Thymus (tissue), 11 donors: ENCODE measurements at regions not wholly inside any gene's neighbourhood (a gene's known extent, or its start where the extent isn't known, plus 50 kb on each side); places are given as distances from the start of the nearest gene placed in this dataset.
"Not testable (repeated sequence)": the region's sequence is repeated elsewhere in the genome, so short reads cannot be mapped to it uniquely, and the experiment has no call there.

Experiments
- DNase-seq, 9 donors: peaks; one replicate each; pipeline ENCODE4 v3.0.0-alpha.2; 2013; ENCODE audit warnings: low spot score in 9 of 9, low read depth in 6 of 9, missing footprints in 1 of 9
- H3K27ac ChIP-seq, 2 donors: one replicate each; pipeline ENCODE4 v1.5.1; 2013; ENCODE audit warnings: control low read depth in 1 of 2, low read depth in 1 of 2, low read length in 1 of 2, mild to moderate bottlenecking in 1 of 2, moderate library complexity in 1 of 2
- H3K27me3 ChIP-seq, 2 donors: one replicate each; pipeline ENCODE4 v1.5.1; 2013; ENCODE audit warnings: low read length in 1 of 2; ENCODE audit not compliant: control insufficient read depth in 2 of 2, insufficient read depth in 1 of 2
- H3K36me3 ChIP-seq, 2 donors: one replicate each; pipeline ENCODE4 v1.5.1; 2013; ENCODE audit warnings: low read length in 1 of 2, mild to moderate bottlenecking in 1 of 2, moderate library complexity in 1 of 2; ENCODE audit not compliant: control insufficient read depth in 2 of 2, insufficient read depth in 2 of 2
- H3K4me1 ChIP-seq, 2 donors: one replicate each; pipeline ENCODE4 v1.5.1; 2013; ENCODE audit warnings: low read length in 2 of 2; ENCODE audit not compliant: control insufficient read depth in 2 of 2, insufficient read depth in 2 of 2
- H3K4me3 ChIP-seq, 2 donors: one replicate each; pipeline ENCODE4 v1.5.1; 2013; ENCODE audit warnings: low read length in 2 of 2, control low read depth in 1 of 2, mild to moderate bottlenecking in 1 of 2
- H3K9me3 ChIP-seq, 2 donors: one replicate each; pipeline ENCODE4 v1.5.1; 2013; ENCODE audit warnings: low read length in 1 of 2, mild to moderate bottlenecking in 1 of 2; ENCODE audit not compliant: control insufficient read depth in 2 of 2, insufficient read depth in 1 of 2
- WGBS: extraction: QIAGEN DNeasy Blood & Tissue Kit; methylation state at CpG from one replicate; pipeline ENCODE4 v1.1.7; 2013; 5-methylcytosine and 5-hydroxymethylcytosine counted together
- donor health status: healthy.

DNA sequence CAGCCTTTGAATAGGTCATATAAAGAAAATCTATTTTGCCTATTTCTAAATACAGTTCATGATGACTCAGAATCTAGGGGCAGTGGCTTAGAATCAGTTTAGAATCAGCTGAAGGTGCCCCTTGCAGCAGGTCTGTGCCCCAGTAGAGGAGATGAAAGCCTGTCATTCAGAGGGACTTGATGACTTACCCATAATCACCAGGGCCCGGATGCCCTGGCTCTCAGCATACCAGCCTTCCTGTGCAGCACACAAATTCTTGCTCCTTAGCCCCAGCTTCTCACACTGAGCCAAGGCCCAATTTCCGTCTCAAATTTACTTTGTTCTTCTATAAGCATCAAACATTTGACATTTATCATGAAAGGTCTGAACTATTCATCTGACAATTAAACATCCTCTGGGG lies 83.2 kb upstream of the EOMES start:
- 94% methylated on average over 2 of the region's 2 CpGs for WGBS
- H3K4me3 ChIP-seq = no peak overlapping the region

GRCh38 chr3:27813255-27813654 lies 91.1 kb upstream of the EOMES start:
- Histone ChIP-seq H3K27me3 (no peaks in the 10 kb centered on the region), H3K4me3 (no peak overlapping the region), H3K4me1 (no peaks in the 10 kb centered on the region), H3K27ac (no peak overlapping the region), H3K36me3 (no peaks in the 10 kb centered on the region), H3K9me3 (no peaks in the 10 kb centered on the region)
- DNase-seq = no peak
- WGBS = 54% methylated on average over 1 of the region's 1 CpG

More for the DNA sequence above, 83.2 kb upstream of the EOMES start:
- no peak for DNase-seq
- Histone ChIP-seq H3K36me3 (no peaks in the 10 kb centered on the region), H3K27ac (no peak overlapping the region), H3K27me3 (no peaks in the 10 kb centered on the region), H3K4me1 (no peaks in the 10 kb centered on the region), H3K9me3 (no peaks in the 10 kb centered on the region)

GRCh38 chr3:27821609-27822008 lies 99.5 kb upstream of the EOMES start:
- WGBS = 98% methylated on average over 21 of the region's 23 CpGs
- H3K4me1 ChIP-seq, H3K9me3 ChIP-seq, H3K27ac ChIP-seq, DNase-seq, H3K36me3 ChIP-seq, H3K4me3 ChIP-seq, H3K27me3 ChIP-seq: not testable (repeated sequence)

GRCh38 chr3:27824312-27825200 lies 102.4 kb upstream of the EOMES start:
- Histone ChIP-seq H3K36me3 (no peaks in the 10 kb centered on the region), H3K4me3 (no peak overlapping the region), H3K9me3 (no peaks in the 10 kb centered on the region), H3K27me3 (no peaks in the 10 kb centered on the region), H3K4me1 (no peaks in the 10 kb centered on the region), H3K27ac (no peak overlapping the region)
- no peak for DNase-seq
- 92% methylated on average over 6 of the region's 6 CpGs for WGBS

DNA sequence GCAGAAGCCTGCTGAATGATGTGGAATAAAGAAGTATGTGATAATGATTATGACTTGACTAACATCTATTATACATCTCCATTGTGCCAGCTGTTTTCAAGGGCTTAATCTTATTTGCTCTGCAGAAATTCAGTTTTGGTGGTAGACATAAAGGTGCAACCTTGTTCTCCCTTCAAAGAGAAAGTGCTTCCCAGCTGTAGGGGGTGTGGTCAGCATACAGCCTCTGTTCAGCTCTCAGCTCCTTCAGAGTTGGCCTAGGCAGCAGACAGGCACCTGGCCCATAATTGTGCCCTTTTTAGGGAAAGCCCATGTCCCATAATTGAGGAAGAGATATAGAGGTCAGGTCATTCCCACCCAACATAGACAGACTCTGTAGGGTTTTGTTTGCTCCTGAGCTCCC lies 104.3 kb upstream of the EOMES start:
- H3K9me3 ChIP-seq = no peaks in the 10 kb centered on the region
- no peak overlapping the region for H3K4me3 ChIP-seq
- no peaks in the 10 kb centered on the region for H3K27me3 ChIP-seq
- no peaks in the 10 kb centered on the region for H3K36me3 ChIP-seq
- no peak overlapping the region for H3K27ac ChIP-seq
- DNase-seq = peak in 2 of 9 donors; percentile 5 to 29
- no peaks in the 10 kb centered on the region for H3K4me1 ChIP-seq

- no peaks in the 10 kb centered on the region for H3K4me1 ChIP-seq
- H3K27me3 ChIP-seq = no peaks in the 10 kb centered on the region
- no peak overlapping the region for H3K27ac ChIP-seq
- no peak overlapping the region for H3K4me3 ChIP-seq
- 88% methylated on average over 3 of the region's 3 CpGs for WGBS
- no peaks in the 10 kb centered on the region for H3K9me3 ChIP-seq
- H3K36me3 ChIP-seq = no peaks in the 10 kb centered on the region
- DNase-seq = no peak
Measured at GRCh38 chr3:27827041-27827440, 104.9 kb upstream of the EOMES start.

DNA sequence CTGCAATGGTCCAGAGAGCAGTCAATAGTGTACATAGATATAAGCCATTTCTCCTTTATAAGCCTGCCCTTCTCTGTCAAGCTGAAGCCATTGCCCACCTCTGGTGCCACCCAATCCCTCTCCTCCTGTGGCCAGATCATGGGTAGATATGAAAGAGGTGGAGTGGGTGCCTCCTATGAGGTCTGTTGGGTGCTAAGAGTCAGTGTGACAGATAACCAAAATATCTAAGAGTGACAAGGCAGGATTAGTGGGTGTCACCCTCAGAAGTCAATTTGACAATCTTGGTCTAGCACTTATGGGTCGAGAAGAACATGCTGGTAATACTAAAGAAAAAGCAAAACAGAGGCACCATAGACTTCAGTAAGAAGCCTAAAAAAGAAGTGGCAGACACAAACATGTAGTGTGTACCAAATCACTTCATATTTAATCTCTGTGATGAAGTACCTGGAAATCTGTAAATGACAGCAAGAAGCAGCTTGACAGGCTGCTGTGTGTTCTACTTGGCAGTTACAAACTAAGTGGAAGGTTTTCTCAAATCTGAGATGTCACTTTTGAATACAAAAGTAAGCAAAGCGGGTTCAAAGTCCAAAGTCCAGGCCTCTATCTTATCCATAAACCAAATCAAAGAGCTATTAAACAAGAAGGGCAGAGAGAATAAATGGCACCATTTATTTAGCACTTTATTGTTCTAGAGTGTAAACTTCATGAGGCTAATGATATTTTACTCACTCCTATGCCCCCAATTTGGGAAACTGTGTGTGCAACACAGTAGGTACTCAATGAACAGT lies 118.9 kb upstream of the EOMES start:
- Histone ChIP-seq H3K27me3 (no peaks in the 10 kb centered on the region), H3K4me3 (no peak overlapping the region), H3K9me3 (no peaks in the 10 kb centered on the region), H3K27ac (no peak overlapping the region), H3K4me1 (no peaks in the 10 kb centered on the region), H3K36me3 (no peaks in the 10 kb centered on the region)
- DNase-seq = no peak
- WGBS = 93% methylated on average over 2 of the region's 2 CpGs

GRCh38 chr3:27844052-27844675 lies 122.0 kb upstream of the EOMES start:
- Histone ChIP-seq H3K4me3 (no peak overlapping the region), H3K27ac (no peak overlapping the region), H3K27me3 (no peaks in the 10 kb centered on the region), H3K9me3 (no peaks in the 10 kb centered on the region), H3K4me1 (no peaks in the 10 kb centered on the region), H3K36me3 (no peaks in the 10 kb centered on the region)
- 95% methylated on average over 1 of the region's 1 CpG for WGBS
- DNase-seq = no peak

GRCh38 chr3:27847697-27848096 lies 125.6 kb upstream of the EOMES start:
- H3K27ac ChIP-seq = no peak overlapping the region
- H3K4me1 ChIP-seq = no peaks in the 10 kb centered on the region
- H3K4me3 ChIP-seq = no peak overlapping the region
- peaks cover 0 to 4% of the 10 kb centered on the region in 2 donors for H3K9me3 ChIP-seq
- H3K36me3 ChIP-seq = no peaks in the 10 kb centered on the region
- 80% methylated on average over 6 of the region's 6 CpGs for WGBS
- H3K27me3 ChIP-seq = no peaks in the 10 kb centered on the region
- no peak for DNase-seq
